ENCODE measurements at regions not wholly inside any gene's neighbourhood (a gene's known extent, or its start where the extent isn't known, plus 50 kb on each side); places are given as distances from the start of the nearest gene placed in this dataset.
A peak's percentile ranks its signal among the peaks of the same experiment; 100 is the strongest.
"Not testable (repeated sequence)": the region's sequence is repeated elsewhere in the genome, so short reads cannot be mapped to it uniquely, and the experiment has no call there.

DNA sequence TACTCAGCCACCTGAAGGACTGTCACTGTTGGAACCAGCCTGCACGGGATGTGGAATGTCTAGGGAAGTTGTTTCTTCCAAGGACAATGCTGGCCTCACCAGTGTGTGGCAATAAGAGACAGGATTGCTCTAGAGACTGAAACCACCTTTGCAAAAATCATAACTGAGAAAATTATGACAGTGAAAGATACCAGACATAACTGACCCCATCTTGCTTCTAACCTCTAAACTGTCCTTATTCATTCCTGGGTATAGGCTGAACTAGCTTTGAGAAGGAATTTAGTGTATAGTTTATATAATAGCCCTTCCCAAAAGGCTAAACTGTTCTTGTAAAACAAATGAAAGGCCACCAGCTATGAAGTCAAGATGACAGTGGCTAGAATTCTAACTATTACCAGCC is 83.6 kb downstream of the IER5 start:
- no peak for DNase-seq (ENCODE audit: low spot score)

DNA sequence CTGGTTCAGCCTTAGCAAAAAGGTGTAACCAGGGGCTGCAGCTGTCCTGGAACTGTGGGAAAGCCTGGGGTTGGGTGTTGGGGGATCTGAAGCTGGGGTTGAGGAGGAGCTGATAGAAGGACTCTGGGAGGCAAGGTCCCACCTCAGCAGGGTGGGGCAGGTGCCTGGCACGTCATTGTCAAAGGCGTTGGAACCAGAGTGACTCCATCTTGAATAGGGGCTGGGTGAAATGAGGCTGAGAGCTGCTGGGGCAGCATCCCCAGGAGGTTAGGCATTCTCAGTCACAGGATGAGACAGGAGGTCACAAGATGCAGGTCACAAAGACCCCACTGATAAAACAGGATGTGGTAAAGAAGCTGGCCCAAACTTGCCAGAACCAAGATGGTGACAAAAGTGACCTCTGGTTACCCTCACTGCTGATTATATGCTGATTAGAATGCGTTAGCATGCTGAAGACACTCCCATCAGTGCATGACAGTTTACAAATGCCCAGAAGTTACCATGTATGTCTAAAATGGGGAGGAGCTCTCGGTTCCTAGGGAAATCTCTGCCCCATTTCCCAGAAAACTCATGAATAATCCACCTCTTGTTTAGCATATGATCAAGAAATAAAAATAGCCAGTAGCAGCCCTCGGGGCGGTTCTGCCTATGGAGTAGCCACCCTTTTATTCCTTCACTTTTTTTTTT is 85.4 kb downstream of the IER5 start:
- no peak for DNase-seq (ENCODE audit: low spot score)

DNA sequence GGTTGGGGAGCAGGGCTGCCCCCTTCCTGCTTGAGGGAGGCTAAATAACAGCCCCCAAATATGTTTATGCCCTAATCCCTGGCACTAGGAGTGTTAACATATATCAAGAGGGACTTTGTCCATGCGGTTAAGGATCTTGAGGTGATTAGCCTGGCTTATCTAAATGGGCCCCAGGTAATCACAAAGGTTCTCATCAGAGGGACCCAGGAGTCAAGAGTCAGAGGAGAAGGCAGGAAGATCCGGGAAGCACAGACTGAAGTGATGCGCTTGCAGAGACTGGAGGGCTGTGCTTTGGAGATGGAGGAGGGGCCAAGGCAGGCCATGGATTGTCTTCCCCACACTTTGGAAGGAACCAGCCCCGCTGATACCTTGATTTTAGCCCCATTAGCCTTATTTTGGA is 86.4 kb downstream of the IER5 start:
- DNase-seq (ENCODE audit: low spot score), result no peak

DNA sequence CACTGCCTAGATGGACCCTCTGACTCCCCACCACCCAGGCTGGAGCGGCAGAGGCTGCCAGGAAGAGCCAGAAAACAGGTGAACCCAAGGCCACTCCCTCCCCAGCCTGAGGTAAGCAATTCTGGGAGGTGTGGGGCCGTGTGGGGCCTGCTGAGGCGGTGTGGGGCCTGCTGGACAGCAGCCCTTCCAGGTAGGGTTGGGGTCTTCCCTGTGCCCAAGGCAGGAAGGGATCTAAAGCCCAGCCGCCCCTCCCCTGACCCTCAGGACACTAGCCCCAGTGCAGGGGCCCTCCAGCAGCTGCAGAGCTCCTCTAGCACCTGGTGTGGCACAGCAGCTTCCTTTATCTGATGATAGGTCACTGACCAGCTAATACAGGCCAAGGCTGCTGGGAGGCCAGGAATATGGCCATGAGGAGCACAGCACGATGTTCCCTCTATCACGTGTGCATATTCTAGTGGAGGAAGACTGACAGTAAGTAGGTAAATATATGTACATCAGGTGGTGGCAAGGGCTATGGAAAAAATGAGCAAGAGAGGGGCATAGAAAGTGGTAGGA is 86.9 kb downstream of the IER5 start:
- no peak for DNase-seq (ENCODE audit: low spot score)

DNA sequence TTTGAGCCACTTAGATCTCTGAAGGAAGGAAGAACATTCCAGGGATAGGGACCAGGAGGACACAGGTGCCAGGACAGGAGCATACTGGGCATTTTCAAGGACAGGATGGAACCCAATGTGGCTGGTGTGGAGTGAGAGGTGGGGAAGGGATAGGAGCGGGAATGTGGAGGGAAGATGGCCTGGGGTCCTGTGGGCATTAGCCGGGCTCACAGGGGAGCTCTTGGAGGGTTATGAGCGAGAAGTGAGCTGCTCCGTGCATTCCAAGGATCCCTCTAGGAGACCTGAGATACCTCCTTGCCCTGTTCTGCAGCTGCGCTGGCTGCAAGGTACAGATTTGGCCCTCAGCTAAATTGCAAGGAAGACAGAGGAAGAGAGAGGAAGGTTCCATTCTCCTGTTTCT is 87.5 kb downstream of the IER5 start:
- DNase-seq (ENCODE audit: low spot score), result no peak

DNA sequence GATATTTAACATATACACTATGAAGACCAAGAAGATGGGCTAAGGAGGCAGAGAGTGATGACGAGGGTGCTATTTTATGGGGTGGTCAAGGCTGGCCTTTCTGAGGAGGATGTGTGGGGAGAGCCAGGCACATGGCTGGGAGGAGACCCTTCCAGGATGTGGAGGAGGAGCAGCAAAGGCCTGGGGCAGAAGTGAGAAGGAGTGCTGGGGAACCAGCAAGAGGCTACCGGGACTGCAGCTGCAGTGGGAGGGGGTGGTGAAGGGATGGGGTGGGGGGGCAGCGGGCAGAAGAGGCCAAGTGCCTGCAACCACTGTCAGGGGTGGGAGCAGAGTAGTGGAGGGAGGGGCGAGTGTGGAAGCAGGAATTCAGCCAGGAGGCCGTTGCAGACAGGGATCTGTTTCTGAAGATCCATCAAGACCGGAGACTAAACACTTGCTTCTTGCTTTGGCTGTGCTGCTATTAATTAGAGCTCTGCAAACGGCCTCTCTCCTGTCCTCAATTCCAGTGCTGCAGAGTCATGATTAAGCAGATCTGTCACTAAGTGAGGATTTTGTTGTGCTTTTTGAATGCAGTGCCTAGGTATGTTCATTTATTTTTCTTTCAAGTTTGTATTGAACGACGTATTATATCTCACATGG is 89.9 kb downstream of the IER5 start:
- no peak for DNase-seq (ENCODE audit: low spot score)

DNA sequence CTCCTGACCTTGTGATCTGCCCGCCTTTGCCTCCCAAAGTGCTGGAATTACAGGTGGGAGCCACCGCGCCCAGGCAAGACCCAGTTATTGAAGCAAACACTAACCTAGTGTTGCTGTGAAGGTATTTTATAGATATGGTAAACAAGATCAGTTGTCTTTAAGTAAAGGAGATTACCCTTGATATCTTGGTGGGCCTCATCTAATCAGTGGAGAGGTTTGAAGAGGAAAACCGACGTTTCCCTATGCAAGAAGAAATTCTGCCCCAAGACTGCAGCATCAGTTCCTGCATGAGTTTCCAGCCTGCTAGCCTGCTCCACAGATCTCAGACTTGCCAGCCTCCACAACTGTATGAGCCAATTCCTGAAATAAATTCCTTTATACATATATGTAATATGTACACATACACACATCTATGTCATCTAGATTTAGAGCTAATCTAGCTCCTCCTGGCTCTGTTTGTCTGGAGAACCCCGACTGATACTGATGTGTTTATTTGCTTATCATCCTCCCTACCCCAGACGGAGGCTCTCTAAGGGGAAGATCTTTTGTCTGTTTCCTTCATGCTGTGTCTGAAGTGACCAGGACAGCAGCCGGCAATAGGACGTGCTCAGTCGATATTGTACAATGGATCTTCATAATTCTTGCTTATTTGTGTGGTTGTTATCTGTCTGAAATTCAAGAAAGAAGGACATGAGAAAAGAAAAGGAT is 90.9 kb downstream of the IER5 start:
- DNase-seq (ENCODE audit: low spot score), result no peak

DNA sequence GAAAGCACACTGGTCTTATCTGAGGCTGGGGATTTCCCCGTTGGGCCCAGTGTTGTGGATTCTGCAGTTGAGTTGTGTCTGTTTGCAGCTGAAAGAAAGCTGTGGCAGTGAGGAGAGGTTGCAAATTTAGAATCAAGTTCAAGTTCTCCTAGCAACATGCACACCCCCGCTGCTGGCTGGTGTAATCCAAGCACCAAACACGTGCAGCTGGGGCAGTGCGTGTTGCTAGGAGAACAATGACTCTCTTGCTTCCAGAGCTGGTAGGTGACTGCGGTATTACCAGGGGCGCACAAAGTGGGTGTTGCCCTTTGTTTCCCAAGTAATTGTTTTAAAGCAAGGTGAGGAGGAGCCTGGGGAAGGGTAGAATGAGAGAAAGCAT is 91.5 kb downstream of the IER5 start:
- peak; percentile 90 for DNase-seq (ENCODE audit: low spot score)

DNA sequence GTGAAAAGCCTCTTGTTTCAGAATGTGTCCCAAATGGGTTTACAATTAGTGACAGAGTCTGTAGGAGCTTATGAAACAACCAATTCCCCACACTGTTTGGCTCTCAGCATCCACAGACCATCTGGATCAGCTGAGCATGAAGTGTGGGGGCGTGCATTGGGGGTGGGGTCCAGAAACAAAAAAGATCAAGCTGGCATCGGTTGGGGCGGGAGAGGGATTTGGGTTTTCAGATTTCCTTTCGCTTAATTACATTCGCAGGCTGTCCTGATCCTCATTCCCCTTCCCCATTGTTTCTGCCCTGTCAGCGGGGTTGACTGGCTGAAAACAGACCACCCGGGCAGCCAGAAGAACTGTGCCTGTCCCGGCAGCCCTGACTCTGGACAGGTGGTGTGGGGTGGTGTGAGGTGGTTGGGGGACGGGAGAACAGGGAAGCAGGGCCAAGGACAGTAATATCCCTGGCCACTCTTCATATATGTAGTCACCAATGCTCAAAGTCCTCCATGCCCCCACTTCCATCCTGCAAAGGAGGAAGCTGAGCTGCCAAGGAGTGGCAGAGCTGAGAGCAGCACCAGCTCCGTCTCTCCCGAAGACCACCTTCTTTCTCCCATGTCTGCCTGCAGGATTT is 92.0 kb downstream of the IER5 start:
- peak; percentile 62 for DNase-seq (ENCODE audit: low spot score)

DNA sequence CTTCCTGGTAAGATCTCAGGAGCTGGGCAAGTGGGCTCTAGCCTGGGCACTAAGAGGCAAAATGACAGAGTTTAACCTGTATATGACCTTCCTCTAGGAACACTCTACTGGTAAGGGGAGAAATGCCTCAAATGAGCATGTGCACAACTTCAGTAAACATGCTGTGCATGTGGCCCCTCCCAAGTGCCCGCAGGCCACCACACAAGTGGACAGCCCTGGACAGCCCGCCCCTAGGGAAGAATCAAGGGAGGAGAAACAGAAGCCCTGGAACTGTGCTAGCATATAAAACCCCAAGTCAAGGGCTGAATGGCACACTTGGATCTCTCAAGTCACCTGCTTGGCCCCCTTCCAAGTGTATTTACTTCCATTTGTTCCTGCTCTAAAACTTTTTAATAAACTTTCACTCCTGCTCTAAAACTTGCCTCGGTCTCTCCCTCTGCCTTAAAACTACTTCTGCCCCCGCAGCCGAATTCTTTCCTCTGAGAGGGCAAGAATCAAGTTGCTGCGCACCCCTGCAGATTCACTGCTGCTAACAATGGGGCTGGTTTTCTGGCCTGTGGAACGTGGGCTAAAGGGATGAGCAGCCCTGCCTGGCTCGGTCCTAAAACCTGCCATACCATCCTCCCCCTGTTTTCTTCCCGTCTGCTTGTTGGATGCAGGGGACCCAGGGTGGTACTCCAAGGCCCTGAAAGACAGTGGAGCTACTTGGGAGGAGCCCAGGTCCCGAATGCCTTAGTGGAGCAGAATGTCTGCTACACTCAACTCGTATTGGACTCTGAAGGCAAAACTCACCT is 93.5 kb downstream of the IER5 start:
- no peak for DNase-seq (ENCODE audit: low spot score)

DNA sequence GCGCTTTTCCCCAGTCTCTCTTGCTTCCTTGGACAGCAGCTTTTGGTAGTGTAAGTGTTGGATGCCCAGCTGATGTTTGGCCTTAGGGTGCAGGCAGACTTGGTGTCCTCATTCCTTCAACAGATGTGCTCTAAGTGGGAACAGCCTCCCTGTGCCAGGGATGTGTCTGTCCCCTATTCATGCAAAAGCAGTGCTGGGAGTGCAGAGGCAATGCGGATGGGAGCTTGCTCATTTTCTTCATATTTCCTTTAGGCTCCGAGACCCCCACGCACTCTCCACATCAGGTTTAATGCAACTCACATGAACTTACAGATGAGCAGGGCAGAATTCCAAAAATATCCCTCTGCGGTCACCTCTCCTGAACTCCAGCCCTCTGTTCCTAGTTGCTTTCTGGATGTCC is 96.1 kb downstream of the IER5 start:
- DNase-seq (ENCODE audit: low spot score), result no peak

DNA sequence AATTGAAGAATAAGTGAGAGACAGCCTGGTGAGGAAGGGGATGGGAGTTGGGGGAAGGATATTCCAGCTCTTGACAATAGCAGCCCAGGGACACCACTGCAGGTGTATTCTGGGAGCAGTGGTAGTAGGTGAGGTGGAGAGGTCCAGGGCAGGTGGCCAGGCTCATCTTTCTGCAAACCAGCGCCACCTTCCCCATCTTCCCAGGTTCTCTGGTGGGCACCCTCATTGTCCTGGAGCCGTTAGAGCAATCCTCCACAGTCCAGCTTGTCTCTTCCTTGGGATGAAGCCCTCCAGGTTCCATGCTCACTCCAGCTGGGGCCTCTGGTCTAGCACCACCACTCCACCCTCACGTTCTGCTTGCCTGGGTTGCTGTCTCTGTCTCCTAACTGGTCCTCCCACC is 97.0 kb downstream of the IER5 start:
- DNase-seq (ENCODE audit: low spot score), result no peak

DNA sequence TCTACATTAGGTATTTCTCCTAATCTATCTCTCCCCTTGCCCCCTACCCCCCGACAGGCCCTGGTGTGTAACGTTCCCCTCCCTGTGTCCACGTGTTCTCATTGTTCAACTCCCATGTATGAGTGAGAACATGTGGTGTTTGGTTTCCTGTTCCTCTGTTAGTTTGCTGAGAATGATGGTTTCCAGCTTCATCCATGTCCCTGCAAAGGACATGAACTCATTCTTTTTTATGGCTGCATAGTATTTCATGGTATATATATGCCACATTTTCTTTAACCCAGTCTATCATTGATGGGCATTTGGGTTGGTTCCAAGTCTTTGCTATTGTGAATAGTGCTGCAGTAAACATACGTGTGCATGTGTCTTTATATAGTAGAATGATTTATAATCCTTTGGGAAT is 97.6 kb downstream of the IER5 start:
- not testable (repeated sequence) for DNase-seq (ENCODE audit: low spot score)

DNA sequence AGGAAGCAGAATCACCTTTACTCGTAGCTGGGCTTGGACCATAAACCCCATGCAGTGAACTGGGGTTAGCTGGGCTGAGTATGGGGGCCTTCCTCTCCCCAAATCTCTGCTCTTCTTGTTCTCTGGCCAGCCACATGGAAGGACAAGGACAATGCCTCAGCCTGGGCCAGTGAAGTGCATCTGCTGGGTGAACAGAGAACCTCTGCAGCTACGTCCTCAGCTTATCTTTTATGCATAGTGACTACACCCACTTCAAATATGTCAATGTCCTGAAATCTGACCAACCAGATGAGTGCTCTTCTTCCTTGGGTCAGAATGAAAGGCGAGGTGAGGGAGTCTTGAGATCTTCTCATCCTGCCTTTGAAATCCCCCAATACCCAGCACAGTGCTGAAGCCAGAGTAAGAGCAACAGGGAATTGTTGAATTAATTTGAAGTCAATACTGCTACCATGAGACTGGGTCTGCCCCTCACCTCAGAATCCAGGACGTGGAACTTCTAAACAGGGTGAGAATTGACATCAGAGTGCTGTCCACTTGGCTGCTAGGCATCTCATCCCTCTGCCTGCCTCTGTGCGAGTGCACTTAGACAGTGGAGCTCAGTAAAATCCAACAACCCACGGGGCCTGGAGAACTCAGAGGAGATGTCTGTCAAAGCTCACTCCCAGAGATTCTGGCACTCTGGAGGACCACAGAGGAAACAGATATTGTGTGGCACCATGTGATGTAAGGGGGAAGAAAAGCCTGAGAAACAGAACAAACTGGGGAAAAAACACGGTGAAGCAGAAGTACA is 99.0 kb downstream of the IER5 start:
- no peak for DNase-seq (ENCODE audit: low spot score)

DNA sequence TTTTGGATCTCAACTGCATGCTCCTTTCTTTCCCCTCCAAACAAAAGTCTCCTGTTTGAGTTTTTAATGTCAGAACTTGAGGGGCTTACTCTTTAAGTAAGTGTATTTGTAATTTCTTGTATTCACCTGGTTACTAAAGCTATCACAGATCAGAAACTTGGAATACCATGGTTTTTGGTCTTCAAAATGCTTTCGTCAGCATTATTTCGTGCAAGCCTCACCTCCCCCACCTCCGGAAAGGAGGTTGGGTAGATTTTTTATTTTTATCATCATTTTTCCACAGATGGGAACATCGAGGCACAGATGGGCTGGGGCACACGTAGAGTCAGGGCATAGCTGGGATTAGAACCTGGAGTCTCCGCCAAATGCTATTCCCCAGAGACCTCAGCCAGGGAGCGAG is 100.7 kb downstream of the IER5 start:
- DNase-seq (ENCODE audit: low spot score), result no peak

DNA sequence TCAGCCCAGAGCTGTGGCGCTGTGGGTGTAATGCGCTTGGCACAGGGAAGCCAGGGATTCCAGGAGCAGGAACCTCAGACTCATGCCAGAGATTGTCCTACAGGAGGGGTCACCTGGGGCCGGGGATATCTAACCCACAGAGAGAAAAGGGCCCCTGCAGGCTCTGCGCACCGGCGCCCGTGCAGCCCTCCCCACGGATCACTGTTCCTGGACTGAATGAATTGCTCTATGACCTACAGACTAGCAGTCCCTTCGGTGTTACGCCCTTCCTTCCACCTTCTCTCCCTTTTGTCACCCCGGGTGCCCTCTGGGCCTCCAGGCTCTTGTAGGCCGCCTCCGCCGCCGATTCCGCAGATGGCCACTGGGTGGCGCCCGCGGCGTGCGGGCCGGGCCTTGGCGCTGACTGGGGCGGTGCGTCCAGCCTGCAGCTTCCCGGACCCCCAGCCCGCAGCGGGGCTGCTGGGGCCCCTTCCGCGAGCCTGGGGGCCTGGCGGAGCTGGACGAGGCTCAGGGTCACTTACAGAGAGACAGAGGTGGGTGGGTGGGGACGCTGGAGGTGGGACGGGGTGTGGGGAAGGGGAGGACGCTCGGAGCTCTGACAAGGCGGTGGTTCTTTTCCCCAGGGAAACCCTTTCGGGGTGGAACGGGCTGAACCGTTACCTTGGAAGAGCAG is 101.3 kb downstream of the IER5 start:
- peak; percentile 59 for DNase-seq (ENCODE audit: low spot score)

DNA sequence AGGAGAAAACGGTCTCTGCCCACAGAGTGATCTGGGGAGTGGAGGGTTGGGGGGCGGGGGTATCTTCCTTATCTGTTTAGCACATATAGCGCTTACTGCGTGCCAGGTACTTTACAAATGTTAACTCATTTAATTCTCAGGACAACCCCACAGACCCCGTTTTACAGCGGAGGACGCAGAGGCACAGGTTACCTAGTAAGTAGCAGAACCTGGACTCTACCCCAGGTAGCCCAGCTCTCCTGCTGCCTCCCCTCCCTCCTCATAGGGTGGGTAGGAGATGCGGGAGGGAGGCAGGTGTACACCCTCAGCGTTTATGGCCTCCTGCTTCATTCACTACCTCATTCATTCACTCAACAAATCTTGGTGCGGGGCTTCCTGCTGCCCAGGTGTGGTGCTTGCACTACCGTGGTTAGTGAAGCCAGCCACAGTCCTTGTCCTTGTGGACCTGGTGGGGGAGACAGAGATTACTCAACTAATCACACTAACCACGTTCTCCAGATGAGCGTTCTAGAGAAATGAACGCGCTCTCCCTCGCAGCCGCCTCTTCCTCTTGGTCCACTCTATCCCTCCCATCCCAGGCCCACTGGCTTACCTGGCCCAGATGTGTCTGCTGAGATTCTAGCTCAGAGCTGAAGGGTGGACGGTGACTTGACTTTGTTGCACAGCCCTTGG is 102.0 kb downstream of the IER5 start:
- DNase-seq (ENCODE audit: low spot score), result peak; percentile 54

DNA sequence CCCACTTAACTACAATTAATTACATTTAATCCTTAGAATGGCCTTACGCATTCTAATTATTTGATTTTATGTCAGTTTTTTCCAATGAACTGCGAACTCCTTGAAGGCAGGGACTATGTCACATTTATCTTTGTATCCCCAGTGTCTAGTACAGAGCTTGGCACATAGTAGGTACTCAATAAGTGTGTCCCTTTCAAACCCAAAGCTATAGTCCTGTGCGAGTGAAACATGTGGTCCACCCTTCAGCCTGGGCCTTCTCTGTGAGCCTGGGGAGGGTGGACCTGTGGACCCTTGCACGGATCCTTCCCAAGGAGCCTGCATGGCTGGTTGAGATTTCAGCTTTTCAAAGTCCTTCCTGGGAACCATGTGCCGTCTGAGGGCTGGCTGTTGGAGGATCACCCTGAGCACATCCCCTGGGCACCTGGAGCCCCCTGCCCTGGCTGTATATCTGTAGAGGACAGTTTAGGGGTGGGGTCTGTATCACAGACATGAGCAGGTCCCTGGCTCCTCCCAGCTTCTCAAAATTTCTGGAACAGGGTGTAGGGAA is 103.1 kb downstream of the IER5 start:
- no peak for DNase-seq (ENCODE audit: low spot score)

DNA sequence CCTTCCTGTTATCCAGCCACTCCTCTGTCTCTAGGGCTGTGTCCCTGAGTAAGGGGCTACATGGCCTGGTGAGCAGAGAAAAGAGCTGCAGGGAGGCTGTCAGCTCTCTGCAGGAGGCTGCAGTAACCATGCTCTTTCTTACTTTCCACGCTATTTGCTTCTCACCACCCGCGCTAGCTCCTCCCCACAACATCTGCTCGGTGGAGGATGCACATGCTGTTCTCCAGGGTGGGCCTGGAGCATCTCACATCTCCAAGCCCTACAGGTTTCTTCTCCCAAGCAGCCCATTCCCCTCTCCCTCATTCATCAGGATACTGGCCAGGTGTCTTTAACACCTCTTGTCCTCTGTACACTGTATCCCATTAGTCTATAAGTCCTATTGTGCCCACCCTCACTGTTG is 103.8 kb downstream of the IER5 start:
- DNase-seq (ENCODE audit: low spot score), result peak; percentile 30
